ENCODE measurements at regions not wholly inside any gene's neighbourhood (a gene's known extent, or its start where the extent isn't known, plus 50 kb on each side); places are given as distances from the start of the nearest gene placed in this dataset.

- TF ChIP-seq POLR2A (IDR thresholded peaks at IDR 0.05; ENCODE audit: low read depth, low read length) (no peak), TAF1 (IDR thresholded peaks at IDR 0.05; ENCODE audit: borderline replicate concordance, low read depth, low read length) (no peak)
These were observed 703.0 kb upstream of the NRP1 start for GRCh38 chr10:34037499-34037898.
